Midbrain (tissue), 1 donor: ENCODE measurements at regions not wholly inside any gene's neighbourhood (a gene's known extent, or its start where the extent isn't known, plus 50 kb on each side); places are given as distances from the start of the nearest gene placed in this dataset.
"Not testable (repeated sequence)": the region's sequence is repeated elsewhere in the genome, so short reads cannot be mapped to it uniquely, and the experiment has no call there.

Experiments used
- DNase-seq: peaks from one replicate; lab custom pipeline; 2025; lab: John Stamatoyannopoulos, UW

- DNase-seq = no peak
Observed at GRCh38 chr3:22759636-22760310, 443.4 kb upstream of the UBE2E2 start.

- no peak for DNase-seq
Observed at GRCh38 chr3:22765679-22766078, 437.4 kb upstream of the UBE2E2 start.

- DNase-seq = no peak
Observed at GRCh38 chr3:22777834-22778233, 425.3 kb upstream of the UBE2E2 start.

- DNase-seq = no peak
Observed at GRCh38 chr3:22779737-22780136, 423.4 kb upstream of the UBE2E2 start.

- no peak for DNase-seq
Observed at GRCh38 chr3:22792533-22792932, 410.6 kb upstream of the UBE2E2 start.

GRCh38 chr3:22795917-22796316 is 407.2 kb upstream of the UBE2E2 start:
- no peak for DNase-seq

- no peak for DNase-seq
Observed at GRCh38 chr3:22798461-22798860, 404.7 kb upstream of the UBE2E2 start.

GRCh38 chr3:22819209-22819608 is 383.9 kb upstream of the UBE2E2 start:
- DNase-seq = no peak

GRCh38 chr3:22835041-22835440 is 368.1 kb upstream of the UBE2E2 start:
- DNase-seq = no peak

- no peak for DNase-seq
Observed at GRCh38 chr3:22836131-22836530, 367.0 kb upstream of the UBE2E2 start.

GRCh38 chr3:22843854-22844253 is 359.3 kb upstream of the UBE2E2 start:
- DNase-seq = no peak

- no peak for DNase-seq
Observed at GRCh38 chr3:22846566-22846965, 356.6 kb upstream of the UBE2E2 start.

- not testable (repeated sequence) for DNase-seq
Observed at GRCh38 chr3:22849583-22849982, 353.5 kb upstream of the UBE2E2 start.

GRCh38 chr3:22856811-22857210 is 346.3 kb upstream of the UBE2E2 start:
- no peak for DNase-seq

GRCh38 chr3:22858486-22858885 is 344.6 kb upstream of the UBE2E2 start:
- DNase-seq = no peak

- DNase-seq = no peak
Observed at GRCh38 chr3:22859618-22860017, 343.5 kb upstream of the UBE2E2 start.

GRCh38 chr3:22861426-22861825 is 341.7 kb upstream of the UBE2E2 start:
- no peak for DNase-seq

- DNase-seq = no peak
Observed at GRCh38 chr3:22862111-22862510, 341.0 kb upstream of the UBE2E2 start.

- DNase-seq = not testable (repeated sequence)
Observed at GRCh38 chr3:22882834-22883233, 320.3 kb upstream of the UBE2E2 start.

GRCh38 chr3:22885039-22885438 is 318.1 kb upstream of the UBE2E2 start:
- DNase-seq = no peak

- no peak for DNase-seq
Observed at GRCh38 chr3:22885574-22886341, 317.4 kb upstream of the UBE2E2 start.

GRCh38 chr3:22886439-22887068 is 316.6 kb upstream of the UBE2E2 start:
- DNase-seq = no peak

GRCh38 chr3:22887664-22888291 is 315.3 kb upstream of the UBE2E2 start:
- DNase-seq = peak; percentile 7
